Testis (tissue), 2 donors: ENCODE measurements at regions not wholly inside any gene's neighbourhood (a gene's known extent, or its start where the extent isn't known, plus 50 kb on each side); places are given as distances from the start of the nearest gene placed in this dataset.
"Not testable (repeated sequence)": the region's sequence is repeated elsewhere in the genome, so short reads cannot be mapped to it uniquely, and the experiment has no call there.

Experiments used
- DNase-seq: peaks from one replicate; pipeline ENCODE4 v3.0.0-alpha.2; 2019
- H3K27ac ChIP-seq, 2 donors: fragments of 200-600 bp; sonication (generic); one replicate each; pipeline ENCODE4 v1.5.1; 2019
- H3K27me3 ChIP-seq: fragments of 200-600 bp; sonication (generic); one replicate; pipeline ENCODE4 v1.5.1; 2019
- H3K36me3 ChIP-seq: fragments of 200-600 bp; sonication (generic); one replicate; pipeline ENCODE4 v1.5.1; 2017; ENCODE audit warnings: low read depth; ENCODE audit errors: missing control alignments
- H3K4me1 ChIP-seq: fragments of 200-600 bp; sonication (generic); one replicate; pipeline ENCODE4 v1.5.1; 2019
- H3K4me3 ChIP-seq, 2 donors: fragments of 200-600 bp; sonication (generic); one replicate each; pipeline ENCODE4 v1.5.1; 2017 to 2019
- H3K9me3 ChIP-seq: fragments of 200-600 bp; sonication (generic); one replicate; pipeline ENCODE4 v1.5.1; 2017
- POLR2A ChIP-seq: fragments of 450-650 bp; IDR thresholded peaks from one replicate; pipeline ENCODE4 v1.6.1; 2017; ENCODE audit warnings: antibody characterized with exemption, mild to moderate bottlenecking, moderate library complexity
- WGBS, 2 donors: methylation state at CpG; one replicate each; pipeline ENCODE4 v1.1.5; 2018; 5-methylcytosine and 5-hydroxymethylcytosine counted together
- intact Hi-C: fragments of 100-400 bp; cut with DNase I; formaldehyde crosslinking; loops from one replicate; pipeline ENCODE4 v1.15.1; 2023; ENCODE audit warnings: low total_unique reads
- TF ChIP-seq, protein P1 (sequence below), 3 experiments: fragments of 450-650 bp in 2 of 3; fragments of 200-600 bp in 1 of 3; sonication (generic) in 1 of 3; IDR thresholded peaks; one replicate each; pipeline ENCODE4 v1.5.1; 2016 to 2019; ENCODE audit warnings: antibody characterized with exemption in 3 of 3, mild to moderate bottlenecking in 2 of 3, moderate library complexity in 1 of 3

DNA sequence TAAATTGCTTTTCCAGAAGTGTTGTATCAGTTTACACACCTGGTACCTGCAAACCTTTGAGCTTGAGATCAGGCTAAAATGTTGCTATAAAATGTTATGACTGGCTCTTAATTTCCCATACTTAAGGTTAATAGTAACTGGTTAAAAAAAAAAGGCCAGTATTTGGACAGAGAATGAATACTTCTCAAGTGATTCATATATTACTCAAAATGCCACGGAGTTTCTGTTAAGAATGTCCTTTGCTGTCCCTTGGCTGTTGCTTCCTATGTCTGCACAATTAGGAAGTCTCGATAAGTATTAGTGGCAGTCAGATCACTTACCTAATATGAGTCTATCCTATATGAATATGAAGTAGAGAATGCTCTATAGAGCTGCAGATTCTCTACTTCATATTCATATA is 232.2 kb upstream of the IGFBP7 start:
- no peaks in the 10 kb centered on the region for H3K27me3 ChIP-seq
- TF ChIP-seq POLR2A: no peak
- H3K36me3 ChIP-seq: no peaks in the 10 kb centered on the region
- no peak for DNase-seq
- H3K9me3 ChIP-seq: no peaks in the 10 kb centered on the region
- H3K4me1 ChIP-seq: no peaks in the 10 kb centered on the region
- no peak overlapping the region for H3K4me3 ChIP-seq
- 57 to 74% methylated on average over 2 of the region's 2 CpGs for WGBS, 2 donors
- intact Hi-C loops: no loop called here
- H3K27ac ChIP-seq: no peak overlapping the region

DNA sequence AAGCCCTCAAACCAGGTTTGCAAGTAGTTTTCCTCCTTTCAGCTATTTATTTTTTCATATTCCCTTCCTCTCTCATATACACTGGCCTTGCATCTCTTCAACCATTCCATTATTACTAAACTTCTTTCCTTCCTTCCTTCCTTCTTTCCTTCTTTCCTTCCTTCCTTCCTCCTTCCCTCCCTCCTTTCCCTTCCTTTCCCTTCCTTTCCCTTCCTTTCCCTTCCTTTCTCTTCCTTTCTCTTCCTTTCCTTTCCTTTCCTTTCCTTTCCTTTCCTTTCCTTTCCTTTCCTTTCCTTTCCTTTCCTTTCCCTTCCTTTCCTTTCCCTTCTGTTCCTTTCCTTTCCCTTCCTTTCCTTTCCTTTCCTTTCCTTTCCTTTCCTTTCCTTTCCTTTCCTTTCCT is 228.7 kb upstream of the IGFBP7 start:
- intact Hi-C loops, H3K4me3 ChIP-seq, H3K36me3 ChIP-seq, H3K4me1 ChIP-seq, H3K27ac ChIP-seq, H3K27me3 ChIP-seq, H3K9me3 ChIP-seq, DNase-seq: not testable (repeated sequence)

DNA sequence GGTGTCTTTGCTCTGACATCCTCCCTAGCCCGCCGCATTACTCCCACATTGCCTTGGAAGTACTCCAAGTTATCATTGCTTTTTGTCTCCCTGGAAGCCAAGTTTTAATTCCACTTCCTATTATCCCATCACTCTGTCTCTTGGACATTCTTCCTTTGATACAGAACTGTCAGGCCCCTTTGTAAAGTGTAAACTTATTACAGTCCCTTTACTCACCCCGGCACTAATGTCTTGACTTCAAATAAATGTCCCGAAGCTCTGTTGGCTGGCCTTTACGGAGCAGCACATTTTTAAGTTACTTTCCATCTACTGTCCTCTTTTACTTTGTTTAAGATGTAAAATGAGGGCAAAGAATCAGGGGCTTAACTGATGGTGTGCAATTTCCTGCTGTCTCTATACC is 223.5 kb upstream of the IGFBP7 start:
- Histone ChIP-seq H3K27ac (no peak overlapping the region), H3K27me3 (no peaks in the 10 kb centered on the region), H3K36me3 (no peaks in the 10 kb centered on the region), H3K4me1 (no peaks in the 10 kb centered on the region), H3K4me3 (no peak overlapping the region), H3K9me3 (no peaks in the 10 kb centered on the region)
- WGBS, 2 donors: 29 to 66% methylated on average over 5 of the region's 5 CpGs
- intact Hi-C loops: no loop called here
- DNase-seq: no peak
- no peak for TF ChIP-seq POLR2A
- TF ChIP-seq, protein P1, sequence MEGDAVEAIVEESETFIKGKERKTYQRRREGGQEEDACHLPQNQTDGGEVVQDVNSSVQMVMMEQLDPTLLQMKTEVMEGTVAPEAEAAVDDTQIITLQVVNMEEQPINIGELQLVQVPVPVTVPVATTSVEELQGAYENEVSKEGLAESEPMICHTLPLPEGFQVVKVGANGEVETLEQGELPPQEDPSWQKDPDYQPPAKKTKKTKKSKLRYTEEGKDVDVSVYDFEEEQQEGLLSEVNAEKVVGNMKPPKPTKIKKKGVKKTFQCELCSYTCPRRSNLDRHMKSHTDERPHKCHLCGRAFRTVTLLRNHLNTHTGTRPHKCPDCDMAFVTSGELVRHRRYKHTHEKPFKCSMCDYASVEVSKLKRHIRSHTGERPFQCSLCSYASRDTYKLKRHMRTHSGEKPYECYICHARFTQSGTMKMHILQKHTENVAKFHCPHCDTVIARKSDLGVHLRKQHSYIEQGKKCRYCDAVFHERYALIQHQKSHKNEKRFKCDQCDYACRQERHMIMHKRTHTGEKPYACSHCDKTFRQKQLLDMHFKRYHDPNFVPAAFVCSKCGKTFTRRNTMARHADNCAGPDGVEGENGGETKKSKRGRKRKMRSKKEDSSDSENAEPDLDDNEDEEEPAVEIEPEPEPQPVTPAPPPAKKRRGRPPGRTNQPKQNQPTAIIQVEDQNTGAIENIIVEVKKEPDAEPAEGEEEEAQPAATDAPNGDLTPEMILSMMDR (IDR thresholded peaks at IDR 0.05): no peak

DNA sequence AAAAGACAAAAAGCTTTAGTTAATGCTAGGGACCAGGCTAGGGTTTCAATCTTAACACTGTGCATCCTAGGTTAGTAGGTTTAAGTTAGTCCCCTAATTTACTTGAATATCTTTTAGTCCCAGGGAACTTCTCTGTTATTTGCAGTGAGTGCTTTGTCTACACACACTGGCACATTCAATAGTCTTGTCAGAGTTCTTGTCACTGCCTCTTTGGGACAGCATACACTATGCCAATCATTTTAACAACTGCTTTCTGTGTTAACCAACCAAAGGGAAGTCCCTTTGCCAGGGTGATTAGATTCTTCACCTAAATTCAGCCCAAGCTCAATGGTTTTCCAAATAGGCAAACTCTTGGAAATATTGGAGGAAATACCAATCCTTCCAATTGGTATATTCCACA is 221.8 kb upstream of the IGFBP7 start:
- Histone ChIP-seq H3K9me3 (no peaks in the 10 kb centered on the region), H3K27ac (no peak overlapping the region), H3K36me3 (no peaks in the 10 kb centered on the region), H3K4me3 (no peak overlapping the region), H3K27me3 (no peaks in the 10 kb centered on the region), H3K4me1 (no peaks in the 10 kb centered on the region)
- no peak for DNase-seq
- TF ChIP-seq POLR2A: no peak
- TF ChIP-seq, protein P1 (IDR thresholded peaks at IDR 0.05): no peak
- intact Hi-C loops: no loop called here

DNA sequence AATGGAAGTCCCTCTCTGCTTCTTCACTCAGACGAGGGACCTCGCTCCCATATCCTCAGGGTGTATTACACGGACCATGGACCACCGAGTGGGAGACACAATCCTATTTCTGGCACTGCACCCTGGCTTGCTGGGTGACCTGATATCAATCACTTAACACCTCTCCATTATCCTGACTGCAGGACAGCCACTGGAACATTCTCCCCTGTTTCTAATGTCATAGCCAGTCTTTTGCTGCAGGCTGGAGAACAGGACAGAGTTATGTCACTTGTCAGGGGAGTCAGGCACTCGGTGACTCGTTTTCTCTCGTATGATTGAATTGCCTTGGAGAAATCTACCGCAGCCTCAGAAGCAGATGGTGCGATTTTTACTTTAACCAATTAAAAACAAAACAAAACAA is 219.1 kb upstream of the IGFBP7 start:
- 86 to 88% methylated on average over 9 of the region's 9 CpGs for WGBS, 2 donors
- intact Hi-C loops: no loop called here
- Histone ChIP-seq H3K9me3 (no peaks in the 10 kb centered on the region), H3K4me1 (no peaks in the 10 kb centered on the region), H3K36me3 (no peaks in the 10 kb centered on the region), H3K27me3 (no peaks in the 10 kb centered on the region), H3K27ac (no peak overlapping the region), H3K4me3 (no peak overlapping the region)
- TF ChIP-seq POLR2A: no peak
- TF ChIP-seq, protein P1 (IDR thresholded peaks at IDR 0.05): no peak
- DNase-seq: no peak

DNA sequence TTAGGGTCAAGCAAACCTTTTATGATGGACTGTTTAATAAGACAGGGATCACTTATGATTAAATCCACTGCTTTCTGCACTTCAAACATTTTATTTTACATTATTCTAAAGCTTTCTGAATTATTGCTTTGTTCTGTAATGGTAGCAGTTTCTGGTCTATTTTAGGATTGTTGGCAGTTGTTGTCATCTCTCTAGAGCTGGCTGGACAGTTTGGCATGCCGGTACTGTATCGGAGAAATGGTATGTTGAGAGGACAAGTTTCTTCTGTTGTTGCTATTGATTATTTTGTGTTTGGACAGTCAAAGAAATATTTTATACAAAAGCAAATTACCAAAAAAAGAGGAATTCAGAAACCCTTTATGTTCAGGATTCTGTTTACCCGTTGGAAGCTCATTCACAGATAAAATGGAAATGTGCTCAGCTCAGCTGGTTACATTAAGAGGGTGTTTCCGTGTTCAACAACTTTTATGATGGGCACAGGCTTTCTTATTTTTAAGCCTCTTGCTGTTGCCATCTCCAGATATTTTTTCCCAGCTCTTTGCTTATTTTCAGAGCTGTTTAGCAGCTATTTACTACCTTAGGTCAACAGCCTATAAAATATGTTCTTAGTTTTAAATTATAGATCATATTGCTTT is 214.6 kb upstream of the IGFBP7 start:
- intact Hi-C loops: no loop called here
- no peaks in the 10 kb centered on the region for H3K4me1 ChIP-seq
- H3K27me3 ChIP-seq: no peaks in the 10 kb centered on the region
- 73% methylated on average over 4 of the region's 4 CpGs for WGBS, 2 donors
- no peaks in the 10 kb centered on the region for H3K36me3 ChIP-seq
- H3K4me3 ChIP-seq: no peak overlapping the region
- H3K27ac ChIP-seq: no peak overlapping the region
- no peaks in the 10 kb centered on the region for H3K9me3 ChIP-seq
- no peak for TF ChIP-seq POLR2A
- TF ChIP-seq, protein P1 (IDR thresholded peaks at IDR 0.05): no peak
- no peak for DNase-seq
